ENCODE measurements at regions not wholly inside any gene's neighbourhood (a gene's known extent, or its start where the extent isn't known, plus 50 kb on each side); places are given as distances from the start of the nearest gene placed in this dataset.

GRCh38 chr18:52227536-52227935 is 112.5 kb upstream of the DCC start:
- TF ChIP-seq CTCF (IDR thresholded peaks at IDR 0.05) (no peak), MAX (IDR thresholded peaks at IDR 0.05; ENCODE audit: low read depth) (no peak), POLR2AphosphoS5 (IDR thresholded peaks at IDR 0.05; ENCODE audit: low read depth, low read length) (no peak), YY1 (IDR thresholded peaks at IDR 0.05; ENCODE audit: low read depth) (no peak), EZH2phosphoT487 (IDR thresholded peaks at IDR 0.05; ENCODE audit: borderline replicate concordance, low read depth) (no peak), JUND (IDR thresholded peaks at IDR 0.05) (no peak), NRF1 (IDR thresholded peaks at IDR 0.05; ENCODE audit: low read depth, low read length) (no peak), RAD21 (IDR thresholded peaks at IDR 0.05; ENCODE audit: low read length) (no peak), FOXJ3 (CRISPR knock-in tag; IDR thresholded peaks at IDR 0.05) (no peak)

Measured in SK-N-SH (cell line).